ENCODE measurements at regions not wholly inside any gene's neighbourhood (a gene's known extent, or its start where the extent isn't known, plus 50 kb on each side); places are given as distances from the start of the nearest gene placed in this dataset.

DNA sequence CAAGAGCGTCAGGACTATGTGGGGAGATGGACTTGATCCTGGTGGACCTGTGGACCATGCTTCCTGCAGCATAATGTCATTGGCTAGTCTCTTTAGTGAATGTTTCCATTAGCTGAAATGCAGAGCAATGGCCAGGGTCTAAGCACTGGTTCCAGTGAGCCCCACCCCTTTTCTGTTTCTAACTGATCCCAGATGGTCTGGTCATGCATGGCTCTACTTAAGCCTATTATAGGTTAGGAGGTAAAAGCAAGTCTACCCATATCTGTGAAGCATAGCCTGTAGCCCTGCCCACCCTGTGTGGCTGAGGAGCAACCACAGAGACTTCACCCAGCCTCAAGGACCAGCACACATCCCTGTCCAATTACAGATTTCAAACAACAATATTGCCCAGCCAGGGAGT is 419.2 kb downstream of the ZNF385D start:
- no peak overlapping the region for H3K27ac ChIP-seq (ENCODE audit: insufficient read depth, low read length)
- no peaks in the 10 kb centered on the region for H3K79me2 ChIP-seq (ENCODE audit: control insufficient read depth, insufficient read depth, low read length)
- no peak for TF ChIP-seq EZH2 (IDR thresholded peaks at IDR 0.05; ENCODE audit: low read length, missing control alignments)
- TF ChIP-seq, protein P1, sequence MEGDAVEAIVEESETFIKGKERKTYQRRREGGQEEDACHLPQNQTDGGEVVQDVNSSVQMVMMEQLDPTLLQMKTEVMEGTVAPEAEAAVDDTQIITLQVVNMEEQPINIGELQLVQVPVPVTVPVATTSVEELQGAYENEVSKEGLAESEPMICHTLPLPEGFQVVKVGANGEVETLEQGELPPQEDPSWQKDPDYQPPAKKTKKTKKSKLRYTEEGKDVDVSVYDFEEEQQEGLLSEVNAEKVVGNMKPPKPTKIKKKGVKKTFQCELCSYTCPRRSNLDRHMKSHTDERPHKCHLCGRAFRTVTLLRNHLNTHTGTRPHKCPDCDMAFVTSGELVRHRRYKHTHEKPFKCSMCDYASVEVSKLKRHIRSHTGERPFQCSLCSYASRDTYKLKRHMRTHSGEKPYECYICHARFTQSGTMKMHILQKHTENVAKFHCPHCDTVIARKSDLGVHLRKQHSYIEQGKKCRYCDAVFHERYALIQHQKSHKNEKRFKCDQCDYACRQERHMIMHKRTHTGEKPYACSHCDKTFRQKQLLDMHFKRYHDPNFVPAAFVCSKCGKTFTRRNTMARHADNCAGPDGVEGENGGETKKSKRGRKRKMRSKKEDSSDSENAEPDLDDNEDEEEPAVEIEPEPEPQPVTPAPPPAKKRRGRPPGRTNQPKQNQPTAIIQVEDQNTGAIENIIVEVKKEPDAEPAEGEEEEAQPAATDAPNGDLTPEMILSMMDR (conservative IDR thresholded peaks at IDR 0.05 in 1 of 2, IDR thresholded peaks at IDR 0.05 in 1 of 2; ENCODE audit: low read depth in 1 of 2, low read length in 2 of 2): no peak

DNA sequence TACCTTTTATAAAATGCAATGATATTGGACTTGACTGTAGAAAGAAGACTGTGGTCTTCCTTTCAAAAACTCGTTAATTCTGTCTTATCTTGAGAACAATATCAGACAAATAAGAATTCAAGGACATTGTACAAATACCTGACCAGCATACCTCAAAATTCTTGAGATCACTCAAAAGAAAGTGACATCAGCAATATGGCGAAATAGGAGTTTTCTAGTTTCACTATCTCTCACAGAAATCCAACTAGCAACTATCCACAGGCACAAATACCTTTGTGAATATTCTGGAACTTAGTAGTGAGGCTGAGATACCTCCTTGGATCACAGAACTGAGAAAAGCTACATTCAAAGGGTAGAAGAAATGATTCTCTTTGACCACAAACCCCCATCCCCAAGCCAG is 419.7 kb downstream of the ZNF385D start:
- Histone ChIP-seq H3K4me2 (ENCODE audit: extremely low read depth, insufficient read depth, low read length) (no peak overlapping the region), H3K4me1 (ENCODE audit: control insufficient read depth, extremely low read depth, insufficient read depth, low read length) (no peaks in the 10 kb centered on the region), H3K27me3 (ENCODE audit: control insufficient read depth, insufficient read depth, low read length) (no peaks in the 10 kb centered on the region), H3K4me3 (replicated peaks in 1 of 4; ENCODE audit: control extremely low read depth in 1 of 4, insufficient read depth in 1 of 4, low read depth in 3 of 4, low read length in 4 of 4) (no peak overlapping the region), H3K36me3 (ENCODE audit: control insufficient read depth, insufficient read depth, low read length) (no peaks in the 10 kb centered on the region), H4K20me1 (ENCODE audit: control insufficient read depth, extremely low read depth, insufficient read depth, low read length) (no peaks in the 10 kb centered on the region), H3K9me3 (ENCODE audit: control insufficient read depth, insufficient read depth, low read depth, low read length) (no peaks in the 10 kb centered on the region), H3K9ac (ENCODE audit: insufficient read depth, low read length) (no peak overlapping the region), H2AFZ (ENCODE audit: low read length) (no peak overlapping the region), H3K27ac (ENCODE audit: insufficient read depth, low read length) (no peak overlapping the region), H3K79me2 (ENCODE audit: control insufficient read depth, insufficient read depth, low read length) (no peaks in the 10 kb centered on the region)
- peak in 1 of 2 donors; percentile 10 for DNase-seq (ENCODE audit: low read depth in 2 of 2)
- TF ChIP-seq EZH2 (IDR thresholded peaks at IDR 0.05; ENCODE audit: low read length, missing control alignments): no peak
- TF ChIP-seq, protein P1 (conservative IDR thresholded peaks at IDR 0.05 in 1 of 2, IDR thresholded peaks at IDR 0.05 in 1 of 2; ENCODE audit: low read depth in 1 of 2, low read length in 2 of 2): no peak

More for the DNA sequence above, 419.2 kb downstream of the ZNF385D start:
- no peaks in the 10 kb centered on the region for H3K4me1 ChIP-seq (ENCODE audit: control insufficient read depth, extremely low read depth, insufficient read depth, low read length)
- H3K9ac ChIP-seq (ENCODE audit: insufficient read depth, low read length): no peak overlapping the region
- H3K4me2 ChIP-seq (ENCODE audit: extremely low read depth, insufficient read depth, low read length): no peak overlapping the region
- H3K36me3 ChIP-seq (ENCODE audit: control insufficient read depth, insufficient read depth, low read length): no peaks in the 10 kb centered on the region
- no peak for DNase-seq (ENCODE audit: low read depth in 2 of 2)
- H3K9me3 ChIP-seq (ENCODE audit: control insufficient read depth, insufficient read depth, low read depth, low read length): no peaks in the 10 kb centered on the region
- H4K20me1 ChIP-seq (ENCODE audit: control insufficient read depth, extremely low read depth, insufficient read depth, low read length): no peaks in the 10 kb centered on the region
- no peaks in the 10 kb centered on the region for H3K27me3 ChIP-seq (ENCODE audit: control insufficient read depth, insufficient read depth, low read length)
- no peak overlapping the region for H3K4me3 ChIP-seq (replicated peaks in 1 of 4; ENCODE audit: control extremely low read depth in 1 of 4, insufficient read depth in 1 of 4, low read depth in 3 of 4, low read length in 4 of 4)
- no peak overlapping the region for H2AFZ ChIP-seq (ENCODE audit: low read length)

DNA sequence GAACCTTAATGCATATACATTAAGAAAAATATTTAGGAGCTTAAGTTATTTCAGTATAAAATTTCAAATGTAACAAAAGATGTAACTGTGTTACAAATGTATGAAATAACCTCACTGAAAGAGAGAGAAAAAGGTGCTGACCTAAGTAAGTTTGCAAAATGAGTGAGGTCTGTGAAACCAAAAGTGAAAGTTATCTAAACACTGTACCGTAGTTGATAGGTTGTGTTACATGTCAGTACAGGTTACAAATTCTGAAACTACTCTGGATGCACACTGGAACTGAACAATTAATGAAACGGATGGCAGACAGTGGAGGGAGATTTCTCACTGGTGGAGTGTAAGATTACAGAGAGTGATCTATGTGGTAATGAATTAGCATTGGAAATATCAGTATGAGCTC is 420.7 kb downstream of the ZNF385D start:
- Histone ChIP-seq H3K27ac (ENCODE audit: insufficient read depth, low read length) (no peak overlapping the region), H3K9me3 (ENCODE audit: control insufficient read depth, insufficient read depth, low read depth, low read length) (no peaks in the 10 kb centered on the region), H3K4me2 (ENCODE audit: extremely low read depth, insufficient read depth, low read length) (peak overlapping the region; percentile 39), H4K20me1 (ENCODE audit: control insufficient read depth, extremely low read depth, insufficient read depth, low read length) (no peaks in the 10 kb centered on the region), H3K27me3 (ENCODE audit: control insufficient read depth, insufficient read depth, low read length) (no peaks in the 10 kb centered on the region), H3K9ac (ENCODE audit: insufficient read depth, low read length) (no peak overlapping the region), H2AFZ (ENCODE audit: low read length) (peak overlapping the region; percentile 74), H3K4me1 (ENCODE audit: control insufficient read depth, extremely low read depth, insufficient read depth, low read length) (no peaks in the 10 kb centered on the region), H3K79me2 (ENCODE audit: control insufficient read depth, insufficient read depth, low read length) (no peaks in the 10 kb centered on the region), H3K4me3 (replicated peaks in 1 of 4; ENCODE audit: control extremely low read depth in 1 of 4, insufficient read depth in 1 of 4, low read depth in 3 of 4, low read length in 4 of 4) (peak overlapping the region in 2 of 4 experiments; percentile 34 to 48), H3K36me3 (ENCODE audit: control insufficient read depth, insufficient read depth, low read length) (no peaks in the 10 kb centered on the region)
- TF ChIP-seq EZH2 (IDR thresholded peaks at IDR 0.05; ENCODE audit: low read length, missing control alignments): no peak
- TF ChIP-seq, protein P1 (conservative IDR thresholded peaks at IDR 0.05 in 1 of 2, IDR thresholded peaks at IDR 0.05 in 1 of 2; ENCODE audit: low read depth in 1 of 2, low read length in 2 of 2): no peak
- peak; percentile 10 to 34 for DNase-seq (ENCODE audit: low read depth in 2 of 2)

Measured in fibroblast of lung (primary cell).